Stomach (tissue), 4 donors: ENCODE measurements at regions not wholly inside any gene's neighbourhood (a gene's known extent, or its start where the extent isn't known, plus 50 kb on each side); places are given as distances from the start of the nearest gene placed in this dataset.

Source experiments
- EP300 ChIP-seq: sonication (generic); formaldehyde crosslinking; IDR thresholded peaks from one replicate; pipeline ENCODE4 v1.6.1; 2017; ENCODE audit warnings: antibody characterized with exemption
- POLR2A ChIP-seq, 4 donors: fragments of 450-650 bp; IDR thresholded peaks; one replicate each; pipeline ENCODE4 v1.6.1; 2016; ENCODE audit warnings: antibody characterized with exemption in 4 of 4, control low read depth in 2 of 4, mild to moderate bottlenecking in 1 of 4, moderate library complexity in 1 of 4

GRCh38 chr16:73198481-73198880 is 150.6 kb upstream of the ZFHX3 start:
- TF ChIP-seq POLR2A (IDR thresholded peaks at IDR 0.05) = no peak
- TF ChIP-seq EP300 = no peak
